ENCODE measurements at regions not wholly inside any gene's neighbourhood (a gene's known extent, or its start where the extent isn't known, plus 50 kb on each side); places are given as distances from the start of the nearest gene placed in this dataset.

DNA sequence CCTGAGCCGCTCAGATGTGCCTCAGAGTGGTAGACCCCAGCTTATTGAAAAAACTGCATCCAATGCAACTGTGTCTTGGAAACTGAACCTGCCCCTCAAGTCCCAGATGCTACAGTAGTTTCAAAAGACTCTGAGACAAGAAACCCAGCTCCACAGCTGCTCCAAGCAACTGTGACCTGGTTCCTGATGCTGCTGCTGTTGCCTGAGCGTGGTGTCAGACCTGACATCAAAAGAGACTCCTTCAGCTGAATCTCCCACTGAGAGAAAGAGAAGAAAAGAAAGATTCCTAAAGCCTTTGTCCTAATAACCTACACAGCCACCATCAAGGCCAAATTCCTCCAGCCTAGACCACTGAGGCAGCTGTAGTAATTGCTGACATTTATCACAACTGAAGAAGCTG, 630.1 kb downstream of the STIM2 start:
- 31 to 40% methylated on average over 2 of the region's 2 CpGs for WGBS, 2 experiments (ENCODE audit: low coverage in 1 of 2, low lambda C conversion rate in 2 of 2, missing lambda C conversion rate in 2 of 2)
- no peaks in the 10 kb centered on the region for H3K9me3 ChIP-seq (ENCODE audit: low read depth)
- H3K9ac ChIP-seq, result no peak overlapping the region
- in situ Hi-C loops (cut with MboI), result no loop called here
- TF ChIP-seq EZH2phosphoT487 (IDR thresholded peaks at IDR 0.05; ENCODE audit: insufficient read depth, low read depth) (no peak), EZH2 (IDR thresholded peaks at IDR 0.05; ENCODE audit: insufficient read depth, poor library complexity, severe bottlenecking) (no peak)
- H4K20me1 ChIP-seq (ENCODE audit: insufficient read depth), result no peaks in the 10 kb centered on the region
- H2AFZ ChIP-seq, result no peak overlapping the region
- no peaks in the 10 kb centered on the region for H3K9me2 ChIP-seq (ENCODE audit: insufficient read depth)
- H3F3A ChIP-seq (ENCODE audit: insufficient read depth), result no peaks in the 10 kb centered on the region
- no peak overlapping the region for H3K27ac ChIP-seq
- no peaks in the 10 kb centered on the region for H3K36me3 ChIP-seq (ENCODE audit: low read depth)
- no peaks in the 10 kb centered on the region for H3K79me2 ChIP-seq (ENCODE audit: insufficient read depth)
- H3K4me3 ChIP-seq, result no peak overlapping the region
- H3K27me3 ChIP-seq (replicated peaks; ENCODE audit: insufficient read depth), result no peaks in the 10 kb centered on the region
- no peak overlapping the region for H3K4me2 ChIP-seq (ENCODE audit: unreplicated experiment)
- no peaks in the 10 kb centered on the region for H3K4me1 ChIP-seq (ENCODE audit: insufficient read depth)
- no peak for DNase-seq

DNA sequence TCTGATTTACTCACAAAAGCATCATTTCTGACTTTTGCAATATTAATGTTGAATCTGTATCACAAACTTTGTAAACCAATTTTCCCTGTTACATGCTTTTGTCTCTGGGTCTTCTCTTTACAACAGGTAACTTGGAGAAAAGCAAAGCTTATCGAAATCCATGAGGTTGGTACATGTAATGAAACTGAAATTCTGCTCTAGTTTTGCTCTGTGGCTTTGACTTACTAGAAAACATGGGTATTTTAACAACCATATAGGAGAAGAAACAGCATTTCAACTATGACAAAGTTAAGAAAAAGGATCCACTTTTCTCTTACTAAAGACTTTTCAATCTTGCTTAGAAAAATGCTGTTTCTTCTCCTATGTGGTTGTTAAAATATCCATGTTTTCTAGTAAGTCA, 645.8 kb downstream of the STIM2 start:
- Histone ChIP-seq H3K4me3 (no peak overlapping the region), H2AFZ (no peak overlapping the region), H3K9me2 (ENCODE audit: insufficient read depth) (no peaks in the 10 kb centered on the region), H3K9me3 (ENCODE audit: low read depth) (no peaks in the 10 kb centered on the region), H3K4me1 (ENCODE audit: insufficient read depth) (no peaks in the 10 kb centered on the region), H3K79me2 (ENCODE audit: insufficient read depth) (no peaks in the 10 kb centered on the region), H3F3A (ENCODE audit: insufficient read depth) (no peaks in the 10 kb centered on the region), H4K20me1 (ENCODE audit: insufficient read depth) (no peaks in the 10 kb centered on the region), H3K27me3 (replicated peaks; ENCODE audit: insufficient read depth) (no peaks in the 10 kb centered on the region), H3K9ac (no peak overlapping the region), H3K4me2 (ENCODE audit: unreplicated experiment) (no peak overlapping the region), H3K36me3 (ENCODE audit: low read depth) (no peaks in the 10 kb centered on the region), H3K27ac (no peak overlapping the region)
- no peak for DNase-seq
- 0 to 13% methylated on average over 1 of the region's 1 CpG for WGBS, 2 experiments (ENCODE audit: low coverage in 1 of 2, low lambda C conversion rate in 2 of 2, missing lambda C conversion rate in 2 of 2)
- in situ Hi-C loops (cut with MboI), result no loop called here
- TF ChIP-seq EZH2 (IDR thresholded peaks at IDR 0.05; ENCODE audit: insufficient read depth, poor library complexity, severe bottlenecking), result no peak
- TF ChIP-seq EZH2phosphoT487 (IDR thresholded peaks at IDR 0.05; ENCODE audit: insufficient read depth, low read depth), result no peak

DNA sequence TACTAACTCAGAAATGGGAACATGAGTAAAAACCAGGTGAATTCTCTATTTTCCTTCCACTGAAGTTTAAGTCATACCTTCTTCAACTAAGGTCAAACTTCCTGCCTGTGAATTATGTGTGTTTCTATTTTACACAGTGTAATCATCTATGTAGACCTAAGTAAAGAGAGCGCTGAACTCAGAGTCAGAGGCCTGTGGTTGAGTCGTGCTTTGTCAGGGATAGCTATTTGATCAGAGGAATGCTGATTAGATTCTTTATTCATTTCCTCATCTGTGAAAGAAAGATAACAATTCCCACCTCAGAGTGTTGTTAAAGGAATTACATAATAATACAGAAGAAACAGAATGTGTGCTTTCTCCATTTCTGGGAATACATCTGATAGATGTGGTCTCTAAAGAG, 654.1 kb downstream of the STIM2 start:
- no peak for DNase-seq
- H3K27ac ChIP-seq, result no peak overlapping the region
- no peaks in the 10 kb centered on the region for H4K20me1 ChIP-seq (ENCODE audit: insufficient read depth)
- H3K4me3 ChIP-seq, result no peak overlapping the region
- H3K4me1 ChIP-seq (ENCODE audit: insufficient read depth), result no peaks in the 10 kb centered on the region
- no peaks in the 10 kb centered on the region for H3F3A ChIP-seq (ENCODE audit: insufficient read depth)
- in situ Hi-C loops (cut with MboI), result no loop called here
- H3K9ac ChIP-seq, result no peak overlapping the region
- no peaks in the 10 kb centered on the region for H3K9me2 ChIP-seq (ENCODE audit: insufficient read depth)
- H3K4me2 ChIP-seq (ENCODE audit: unreplicated experiment), result no peak overlapping the region
- no peaks in the 10 kb centered on the region for H3K36me3 ChIP-seq (ENCODE audit: low read depth)
- TF ChIP-seq EZH2phosphoT487 (IDR thresholded peaks at IDR 0.05; ENCODE audit: insufficient read depth, low read depth) (no peak), EZH2 (IDR thresholded peaks at IDR 0.05; ENCODE audit: insufficient read depth, poor library complexity, severe bottlenecking) (no peak)
- H3K9me3 ChIP-seq (ENCODE audit: low read depth), result no peaks in the 10 kb centered on the region
- no peaks in the 10 kb centered on the region for H3K27me3 ChIP-seq (replicated peaks; ENCODE audit: insufficient read depth)
- WGBS, 2 experiments (ENCODE audit: low coverage in 1 of 2, low lambda C conversion rate in 2 of 2, missing lambda C conversion rate in 2 of 2), result 7 to 8% methylated on average over 2 of the region's 2 CpGs
- no peaks in the 10 kb centered on the region for H3K79me2 ChIP-seq (ENCODE audit: insufficient read depth)
- H2AFZ ChIP-seq, result no peak overlapping the region

DNA sequence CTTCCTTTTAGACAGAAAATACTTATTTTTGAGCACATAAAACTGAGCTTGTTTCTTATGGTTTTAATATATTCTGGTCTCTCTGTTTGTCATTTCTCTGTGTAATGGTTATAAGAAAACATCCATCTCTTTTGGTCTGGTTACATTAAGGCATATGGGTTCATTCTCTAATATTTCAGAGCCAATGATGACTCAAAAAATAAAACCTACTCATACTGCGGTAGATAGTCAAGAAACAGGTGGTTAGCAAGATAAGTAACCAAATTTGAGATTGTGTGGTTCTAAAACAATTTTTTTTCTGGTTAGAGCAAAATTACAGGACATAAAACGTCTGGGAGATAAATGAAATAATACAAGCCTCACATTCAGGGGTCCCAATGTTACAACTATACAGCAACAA, 654.5 kb downstream of the STIM2 start:
- H3K79me2 ChIP-seq (ENCODE audit: insufficient read depth), result no peaks in the 10 kb centered on the region
- H3K9me3 ChIP-seq (ENCODE audit: low read depth), result no peaks in the 10 kb centered on the region
- no peaks in the 10 kb centered on the region for H3K27me3 ChIP-seq (replicated peaks; ENCODE audit: insufficient read depth)
- TF ChIP-seq EZH2 (IDR thresholded peaks at IDR 0.05; ENCODE audit: insufficient read depth, poor library complexity, severe bottlenecking), result no peak
- TF ChIP-seq EZH2phosphoT487 (IDR thresholded peaks at IDR 0.05; ENCODE audit: insufficient read depth, low read depth), result no peak
- no peaks in the 10 kb centered on the region for H4K20me1 ChIP-seq (ENCODE audit: insufficient read depth)
- no peak overlapping the region for H3K4me3 ChIP-seq
- no peaks in the 10 kb centered on the region for H3F3A ChIP-seq (ENCODE audit: insufficient read depth)
- in situ Hi-C loops (cut with MboI), result no loop called here
- H3K9ac ChIP-seq, result no peak overlapping the region
- WGBS, 2 experiments (ENCODE audit: low coverage in 1 of 2, low lambda C conversion rate in 2 of 2, missing lambda C conversion rate in 2 of 2), result 6 to 11% methylated on average over 2 of the region's 2 CpGs
- H3K4me2 ChIP-seq (ENCODE audit: unreplicated experiment), result no peak overlapping the region
- no peak overlapping the region for H3K27ac ChIP-seq
- H3K4me1 ChIP-seq (ENCODE audit: insufficient read depth), result no peaks in the 10 kb centered on the region
- H2AFZ ChIP-seq, result no peak overlapping the region
- H3K36me3 ChIP-seq (ENCODE audit: low read depth), result no peaks in the 10 kb centered on the region
- H3K9me2 ChIP-seq (ENCODE audit: insufficient read depth), result no peaks in the 10 kb centered on the region
- no peak for DNase-seq

DNA sequence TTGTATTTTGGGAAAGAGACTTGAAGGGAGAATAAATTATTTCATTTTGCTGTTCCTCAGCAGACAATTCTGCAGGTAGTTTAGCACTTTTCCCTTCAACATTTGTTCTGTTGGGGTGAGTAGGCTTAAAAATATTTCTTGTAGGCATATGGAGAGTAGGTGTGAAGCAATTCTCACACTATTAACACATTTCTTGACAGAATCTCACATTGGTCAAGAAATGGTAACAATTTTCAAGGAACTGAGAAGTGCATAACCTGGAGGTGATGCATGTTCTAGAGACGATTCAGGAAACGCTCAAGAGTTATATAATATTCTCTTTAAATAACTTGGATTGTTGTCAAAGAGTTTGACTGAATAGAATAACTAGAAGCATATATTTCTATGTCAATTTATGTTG, 658.2 kb downstream of the STIM2 start:
- no peaks in the 10 kb centered on the region for H3K79me2 ChIP-seq (ENCODE audit: insufficient read depth)
- no peaks in the 10 kb centered on the region for H3K9me3 ChIP-seq (ENCODE audit: low read depth)
- no peaks in the 10 kb centered on the region for H3K4me1 ChIP-seq (ENCODE audit: insufficient read depth)
- no peak overlapping the region for H3K4me3 ChIP-seq
- TF ChIP-seq EZH2phosphoT487 (IDR thresholded peaks at IDR 0.05; ENCODE audit: insufficient read depth, low read depth), result no peak
- no peak for TF ChIP-seq EZH2 (IDR thresholded peaks at IDR 0.05; ENCODE audit: insufficient read depth, poor library complexity, severe bottlenecking)
- H3K36me3 ChIP-seq (ENCODE audit: low read depth), result no peaks in the 10 kb centered on the region
- H3F3A ChIP-seq (ENCODE audit: insufficient read depth), result no peaks in the 10 kb centered on the region
- no peak overlapping the region for H3K27ac ChIP-seq
- no peak overlapping the region for H3K9ac ChIP-seq
- no peak overlapping the region for H3K4me2 ChIP-seq (ENCODE audit: unreplicated experiment)
- H2AFZ ChIP-seq, result no peak overlapping the region
- H4K20me1 ChIP-seq (ENCODE audit: insufficient read depth), result no peaks in the 10 kb centered on the region
- no peaks in the 10 kb centered on the region for H3K9me2 ChIP-seq (ENCODE audit: insufficient read depth)
- no peak for DNase-seq
- WGBS, 2 experiments (ENCODE audit: low coverage in 1 of 2, low lambda C conversion rate in 2 of 2, missing lambda C conversion rate in 2 of 2), result 11 to 22% methylated on average over 2 of the region's 2 CpGs
- no peaks in the 10 kb centered on the region for H3K27me3 ChIP-seq (replicated peaks; ENCODE audit: insufficient read depth)
- in situ Hi-C loops (cut with MboI), result no loop called here
